ENCODE measurements at regions not wholly inside any gene's neighbourhood (a gene's known extent, or its start where the extent isn't known, plus 50 kb on each side); places are given as distances from the start of the nearest gene placed in this dataset.

DNA sequence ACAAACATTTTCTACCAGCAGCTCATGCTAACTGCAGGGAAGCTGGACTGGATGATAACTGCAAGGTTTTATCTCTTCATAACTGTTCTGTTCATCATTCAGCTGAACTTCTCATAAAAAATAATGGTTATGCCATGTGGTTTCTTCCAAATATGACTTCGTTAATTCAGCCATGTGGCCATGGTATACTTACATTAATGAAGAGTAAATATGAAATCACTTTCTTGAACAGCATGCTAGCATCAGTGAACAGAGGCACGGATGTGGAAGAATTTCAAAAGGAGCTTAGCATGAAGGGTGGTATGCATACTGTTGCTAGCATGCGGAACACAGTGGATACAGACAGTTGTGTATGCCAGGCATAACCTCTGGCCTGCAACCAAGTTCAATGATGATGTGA, 1417.0 kb upstream of the CDH8 start:
- H3K36me3 ChIP-seq: no peaks in the 10 kb centered on the region
- intact Hi-C loops (cut with DNase I; ENCODE audit: low total_unique reads): no loop called here
- 66 to 82% methylated on average over 2 to 3 of the region's 3 CpGs for WGBS, 2 donors (ENCODE audit: low coverage in 1 of 2)
- in situ Hi-C loops (cut with MboI; ENCODE audit: low pct_ligation_motif_present in 1 of 4, low pct_unique_long_range_greater_than_20kb in 1 of 4, low sequenced_read_pairs in 3 of 4): loop anchor here in 1 of 4 donors (10.0 kb wide), 1 partner anchor 62 kb away; no protein-coding TSS in a partner anchor
- TF ChIP-seq, protein P1, sequence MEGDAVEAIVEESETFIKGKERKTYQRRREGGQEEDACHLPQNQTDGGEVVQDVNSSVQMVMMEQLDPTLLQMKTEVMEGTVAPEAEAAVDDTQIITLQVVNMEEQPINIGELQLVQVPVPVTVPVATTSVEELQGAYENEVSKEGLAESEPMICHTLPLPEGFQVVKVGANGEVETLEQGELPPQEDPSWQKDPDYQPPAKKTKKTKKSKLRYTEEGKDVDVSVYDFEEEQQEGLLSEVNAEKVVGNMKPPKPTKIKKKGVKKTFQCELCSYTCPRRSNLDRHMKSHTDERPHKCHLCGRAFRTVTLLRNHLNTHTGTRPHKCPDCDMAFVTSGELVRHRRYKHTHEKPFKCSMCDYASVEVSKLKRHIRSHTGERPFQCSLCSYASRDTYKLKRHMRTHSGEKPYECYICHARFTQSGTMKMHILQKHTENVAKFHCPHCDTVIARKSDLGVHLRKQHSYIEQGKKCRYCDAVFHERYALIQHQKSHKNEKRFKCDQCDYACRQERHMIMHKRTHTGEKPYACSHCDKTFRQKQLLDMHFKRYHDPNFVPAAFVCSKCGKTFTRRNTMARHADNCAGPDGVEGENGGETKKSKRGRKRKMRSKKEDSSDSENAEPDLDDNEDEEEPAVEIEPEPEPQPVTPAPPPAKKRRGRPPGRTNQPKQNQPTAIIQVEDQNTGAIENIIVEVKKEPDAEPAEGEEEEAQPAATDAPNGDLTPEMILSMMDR (IDR thresholded peaks at IDR 0.05): no peak
- TF ChIP-seq POLR2AphosphoS5 (IDR thresholded peaks at IDR 0.05): no peak
- no peak for TF ChIP-seq EP300 (IDR thresholded peaks at IDR 0.05; ENCODE audit: low read depth)
- TF ChIP-seq POLR2A (IDR thresholded peaks at IDR 0.05): no peak
- H3K27me3 ChIP-seq: no peaks in the 10 kb centered on the region
- H3K4me3 ChIP-seq: no peak overlapping the region
- H3K27ac ChIP-seq: no peak overlapping the region
- H3K9me3 ChIP-seq: no peaks in the 10 kb centered on the region
- H3K4me1 ChIP-seq: no peaks in the 10 kb centered on the region
- no peak for DNase-seq

DNA sequence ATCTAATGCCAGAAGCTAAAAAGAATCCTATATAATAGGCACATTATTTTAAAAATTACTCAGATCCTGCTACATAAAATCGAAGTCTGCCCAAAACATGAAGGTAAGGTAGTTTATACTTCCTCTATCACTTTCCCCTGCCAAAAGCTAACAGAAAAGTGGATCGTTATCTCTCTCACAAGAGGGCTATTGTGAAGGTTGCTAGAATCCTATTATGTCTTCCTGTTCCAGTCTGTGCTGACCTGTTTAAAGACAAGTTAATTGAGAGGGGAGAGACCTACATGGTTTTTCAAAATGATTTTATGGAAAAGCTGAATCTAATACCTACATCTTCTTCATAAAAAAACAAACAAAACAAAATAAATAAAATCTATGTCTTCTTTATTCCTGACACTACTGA, 1410.9 kb upstream of the CDH8 start:
- Histone ChIP-seq H3K27me3 (no peaks in the 10 kb centered on the region), H3K27ac (no peak overlapping the region), H3K4me3 (no peak overlapping the region), H3K4me1 (no peaks in the 10 kb centered on the region), H3K9me3 (no peaks in the 10 kb centered on the region), H3K36me3 (no peaks in the 10 kb centered on the region)
- intact Hi-C loops (cut with DNase I; ENCODE audit: low total_unique reads) (no loop called here), in situ Hi-C loops (cut with MboI; ENCODE audit: low pct_ligation_motif_present in 1 of 4, low pct_unique_long_range_greater_than_20kb in 1 of 4, low sequenced_read_pairs in 3 of 4) (no loop called here)
- no peak for DNase-seq
- WGBS, 2 donors (ENCODE audit: low coverage in 1 of 2): 20 to 22% methylated on average over 1 to 2 of the region's 2 CpGs
- TF ChIP-seq, protein P1 (IDR thresholded peaks at IDR 0.05): no peak
- TF ChIP-seq POLR2AphosphoS5 (IDR thresholded peaks at IDR 0.05) (no peak), EP300 (IDR thresholded peaks at IDR 0.05; ENCODE audit: low read depth) (no peak), POLR2A (IDR thresholded peaks at IDR 0.05) (no peak)

DNA sequence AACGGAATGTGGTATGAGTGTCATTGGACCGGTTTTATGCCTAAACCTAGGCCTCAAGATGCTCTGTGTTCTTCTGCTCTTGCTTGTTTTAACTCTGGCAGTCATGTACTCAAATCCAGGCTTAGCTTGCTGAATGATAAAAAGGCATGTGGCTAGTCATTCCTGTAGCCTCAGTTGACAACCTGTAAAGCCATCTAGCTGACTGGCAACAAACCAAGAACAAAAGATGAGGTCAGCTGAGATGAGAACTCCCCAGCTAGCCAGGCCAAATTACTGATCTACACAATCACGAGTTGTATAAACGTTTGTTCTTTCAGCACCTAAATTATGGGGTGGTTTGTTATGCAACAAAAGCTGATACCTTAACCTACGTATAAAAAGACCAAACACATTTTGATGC, 1406.0 kb upstream of the CDH8 start:
- Histone ChIP-seq H3K4me3 (no peak overlapping the region), H3K9me3 (no peaks in the 10 kb centered on the region), H3K27ac (no peak overlapping the region), H3K4me1 (no peaks in the 10 kb centered on the region), H3K27me3 (no peaks in the 10 kb centered on the region), H3K36me3 (no peaks in the 10 kb centered on the region)
- in situ Hi-C loops (cut with MboI; ENCODE audit: low pct_ligation_motif_present in 1 of 4, low pct_unique_long_range_greater_than_20kb in 1 of 4, low sequenced_read_pairs in 3 of 4): no loop called here
- no peak for TF ChIP-seq POLR2A (IDR thresholded peaks at IDR 0.05)
- TF ChIP-seq POLR2AphosphoS5 (IDR thresholded peaks at IDR 0.05): no peak
- no peak for TF ChIP-seq EP300 (IDR thresholded peaks at IDR 0.05; ENCODE audit: low read depth)
- TF ChIP-seq, protein P1 (IDR thresholded peaks at IDR 0.05): no peak
- no peak for DNase-seq
- intact Hi-C loops (cut with DNase I; ENCODE audit: low total_unique reads): no loop called here
- WGBS, 2 donors (ENCODE audit: low coverage in 1 of 2): 60% methylated on average over 1 to 5 of the region's 5 CpGs

DNA sequence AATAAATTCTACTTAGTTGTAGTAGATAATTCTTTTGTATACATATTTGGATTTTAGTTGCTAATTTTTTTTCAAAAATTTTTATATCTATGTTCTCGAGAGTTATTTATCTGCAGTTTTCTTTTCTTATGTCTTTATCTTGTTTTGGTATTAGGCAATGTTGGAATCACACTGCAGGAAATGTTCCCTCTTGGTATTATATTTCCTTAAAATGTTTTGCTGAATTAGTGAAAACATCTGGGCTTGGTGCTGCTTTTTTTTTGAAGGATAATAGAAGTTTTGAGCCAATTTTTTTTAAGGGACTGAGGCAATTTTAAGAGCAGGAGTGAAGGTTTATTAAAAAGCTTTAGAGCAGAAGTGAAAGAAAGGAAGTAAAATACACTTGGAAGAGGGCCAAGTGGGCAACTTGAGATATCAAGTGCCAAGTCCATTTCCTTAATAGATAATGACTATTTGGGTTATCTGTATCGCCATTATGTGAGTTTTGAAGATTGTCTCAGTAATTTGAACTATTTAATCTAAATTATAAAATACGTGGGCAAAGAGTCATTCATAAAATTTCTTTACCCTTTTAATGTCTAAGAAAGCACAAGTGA, 1390.1 kb upstream of the CDH8 start:
- no peak overlapping the region for H3K27ac ChIP-seq
- 52 to 56% methylated on average over 3 of the region's 3 CpGs for WGBS, 2 donors (ENCODE audit: low coverage in 1 of 2)
- no peaks in the 10 kb centered on the region for H3K36me3 ChIP-seq
- intact Hi-C loops (cut with DNase I; ENCODE audit: low total_unique reads): no loop called here
- TF ChIP-seq POLR2AphosphoS5 (IDR thresholded peaks at IDR 0.05) (no peak), EP300 (IDR thresholded peaks at IDR 0.05; ENCODE audit: low read depth) (no peak), POLR2A (IDR thresholded peaks at IDR 0.05) (no peak)
- TF ChIP-seq, protein P1 (IDR thresholded peaks at IDR 0.05): no peak
- no peaks in the 10 kb centered on the region for H3K4me1 ChIP-seq
- no peaks in the 10 kb centered on the region for H3K27me3 ChIP-seq
- no peak overlapping the region for H3K4me3 ChIP-seq
- no peaks in the 10 kb centered on the region for H3K9me3 ChIP-seq
- in situ Hi-C loops (cut with MboI; ENCODE audit: low pct_ligation_motif_present in 1 of 4, low pct_unique_long_range_greater_than_20kb in 1 of 4, low sequenced_read_pairs in 3 of 4): no loop called here
- no peak for DNase-seq

All from transverse colon (tissue), 4 donors.